ENCODE measurements at regions not wholly inside any gene's neighbourhood (a gene's known extent, or its start where the extent isn't known, plus 50 kb on each side); places are given as distances from the start of the nearest gene placed in this dataset.

DNA sequence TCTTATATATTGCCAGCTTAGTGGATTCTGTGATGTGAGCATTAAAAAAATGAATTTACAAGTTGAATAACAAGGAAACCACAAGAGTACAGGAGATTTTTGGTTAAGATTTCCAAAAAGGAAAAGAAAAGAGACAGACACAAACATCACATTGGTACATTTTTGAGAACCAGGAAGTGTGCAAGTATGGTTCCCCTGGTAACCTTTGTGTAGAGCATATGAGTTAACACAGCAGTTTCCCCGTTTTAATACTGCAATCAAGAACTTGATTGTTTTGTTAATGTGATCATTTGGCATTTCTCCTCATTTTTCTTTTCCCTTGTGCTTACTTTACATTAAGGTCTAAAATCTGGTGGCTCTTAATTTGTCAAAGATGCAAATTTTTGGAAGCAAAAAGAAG is 490.4 kb upstream of the ATP2B1 start:
- TF ChIP-seq, protein P1, sequence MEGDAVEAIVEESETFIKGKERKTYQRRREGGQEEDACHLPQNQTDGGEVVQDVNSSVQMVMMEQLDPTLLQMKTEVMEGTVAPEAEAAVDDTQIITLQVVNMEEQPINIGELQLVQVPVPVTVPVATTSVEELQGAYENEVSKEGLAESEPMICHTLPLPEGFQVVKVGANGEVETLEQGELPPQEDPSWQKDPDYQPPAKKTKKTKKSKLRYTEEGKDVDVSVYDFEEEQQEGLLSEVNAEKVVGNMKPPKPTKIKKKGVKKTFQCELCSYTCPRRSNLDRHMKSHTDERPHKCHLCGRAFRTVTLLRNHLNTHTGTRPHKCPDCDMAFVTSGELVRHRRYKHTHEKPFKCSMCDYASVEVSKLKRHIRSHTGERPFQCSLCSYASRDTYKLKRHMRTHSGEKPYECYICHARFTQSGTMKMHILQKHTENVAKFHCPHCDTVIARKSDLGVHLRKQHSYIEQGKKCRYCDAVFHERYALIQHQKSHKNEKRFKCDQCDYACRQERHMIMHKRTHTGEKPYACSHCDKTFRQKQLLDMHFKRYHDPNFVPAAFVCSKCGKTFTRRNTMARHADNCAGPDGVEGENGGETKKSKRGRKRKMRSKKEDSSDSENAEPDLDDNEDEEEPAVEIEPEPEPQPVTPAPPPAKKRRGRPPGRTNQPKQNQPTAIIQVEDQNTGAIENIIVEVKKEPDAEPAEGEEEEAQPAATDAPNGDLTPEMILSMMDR (IDR thresholded peaks at IDR 0.05; ENCODE audit: insufficient read depth, low read length) = no peak
- H3K4me3 ChIP-seq (ENCODE audit: low read depth, low read length) = no peak overlapping the region
- peak; percentile 17 for DNase-seq (ENCODE audit: low read depth)

DNA sequence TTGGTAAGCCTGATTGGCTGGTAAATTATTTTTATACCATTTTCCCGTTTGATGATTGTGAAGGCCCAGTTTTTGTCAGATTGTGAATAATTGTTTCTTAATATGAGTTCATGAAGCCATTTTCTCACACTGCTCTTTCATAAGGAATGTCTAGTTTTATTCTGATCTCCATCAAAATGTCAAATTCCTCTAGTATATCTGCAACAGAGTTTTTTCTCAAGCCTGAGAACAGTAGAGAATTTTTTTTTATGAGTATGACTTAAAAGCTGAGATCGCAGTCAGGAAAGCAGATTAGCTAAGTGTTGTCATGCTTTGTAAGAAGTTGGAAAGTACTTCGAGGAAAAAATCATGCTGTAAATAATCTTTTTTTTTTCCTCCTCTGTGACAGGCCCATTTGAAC is 484.9 kb upstream of the ATP2B1 start:
- DNase-seq (ENCODE audit: low read depth) = peak; percentile 6
- no peak overlapping the region for H3K4me3 ChIP-seq (ENCODE audit: low read depth, low read length)

DNA sequence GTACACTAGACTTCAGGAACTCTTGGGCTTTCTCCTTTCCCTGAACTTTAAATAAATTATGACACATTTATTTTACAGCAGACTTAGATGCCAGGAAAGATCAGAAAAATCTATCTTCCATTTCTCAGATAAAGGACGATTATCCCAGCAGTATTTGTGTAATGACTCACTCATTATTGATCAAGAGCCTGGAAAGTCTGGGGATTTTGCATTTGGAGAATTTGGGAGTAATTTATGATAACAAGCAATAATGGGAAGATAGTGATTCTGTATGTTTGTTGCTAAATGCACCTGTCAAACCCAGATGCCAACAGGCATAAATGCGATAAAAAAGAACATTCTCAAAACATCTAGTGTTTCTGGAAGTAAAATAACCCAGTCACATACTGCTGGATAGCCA is 480.2 kb upstream of the ATP2B1 start:
- peak; percentile 25 for DNase-seq (ENCODE audit: low read depth)
- H3K4me3 ChIP-seq (ENCODE audit: low read depth, low read length) = no peak overlapping the region
- TF ChIP-seq, protein P1 (IDR thresholded peaks at IDR 0.05; ENCODE audit: insufficient read depth, low read length) = no peak

More for the DNA sequence above, 484.9 kb upstream of the ATP2B1 start:
- TF ChIP-seq, protein P1 (IDR thresholded peaks at IDR 0.05; ENCODE audit: insufficient read depth, low read length) = no peak

DNA sequence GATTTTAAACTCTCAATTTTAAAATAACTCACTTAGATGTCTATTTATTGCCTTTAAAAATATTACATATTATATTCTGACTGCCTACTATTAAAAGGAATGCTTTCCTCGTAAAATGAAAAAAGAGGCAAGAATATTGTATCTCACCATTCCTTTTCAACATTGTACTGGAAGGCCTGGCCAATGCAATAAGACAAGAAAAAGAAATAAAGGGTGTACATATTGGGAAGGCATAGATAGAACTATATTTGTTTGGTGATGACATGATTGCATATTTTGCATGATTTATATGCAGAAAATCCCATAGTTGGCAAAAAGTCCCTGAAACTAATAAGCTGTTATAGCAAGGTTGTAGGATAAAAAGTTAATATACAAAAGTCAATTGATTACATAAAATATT is 474.6 kb upstream of the ATP2B1 start:
- DNase-seq (ENCODE audit: low read depth) = no peak
- no peak overlapping the region for H3K4me3 ChIP-seq (ENCODE audit: low read depth, low read length)
- TF ChIP-seq, protein P1 (IDR thresholded peaks at IDR 0.05; ENCODE audit: insufficient read depth, low read length) = no peak

DNA sequence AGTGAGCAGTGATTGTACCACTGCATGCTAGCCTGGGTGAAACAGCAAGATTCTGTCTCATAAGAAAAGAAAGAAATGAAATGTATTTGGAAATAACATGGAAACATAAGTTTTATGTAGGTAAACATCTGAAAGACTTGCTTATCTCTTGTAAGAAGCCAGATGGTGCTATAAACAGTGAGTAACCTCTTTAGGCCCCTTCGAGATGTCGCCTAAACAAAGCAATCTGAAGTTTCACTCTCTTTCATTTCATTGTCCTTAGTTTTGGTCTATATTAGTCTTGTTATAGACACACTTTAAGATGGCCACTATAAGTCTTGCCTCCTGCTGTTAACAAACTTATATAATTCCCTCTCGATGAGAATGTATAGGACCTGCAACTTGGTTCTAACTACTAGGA is 472.6 kb upstream of the ATP2B1 start:
- no peak for DNase-seq (ENCODE audit: low read depth)
- no peak overlapping the region for H3K4me3 ChIP-seq (ENCODE audit: low read depth, low read length)
- TF ChIP-seq, protein P1 (IDR thresholded peaks at IDR 0.05; ENCODE audit: insufficient read depth, low read length) = no peak

DNA sequence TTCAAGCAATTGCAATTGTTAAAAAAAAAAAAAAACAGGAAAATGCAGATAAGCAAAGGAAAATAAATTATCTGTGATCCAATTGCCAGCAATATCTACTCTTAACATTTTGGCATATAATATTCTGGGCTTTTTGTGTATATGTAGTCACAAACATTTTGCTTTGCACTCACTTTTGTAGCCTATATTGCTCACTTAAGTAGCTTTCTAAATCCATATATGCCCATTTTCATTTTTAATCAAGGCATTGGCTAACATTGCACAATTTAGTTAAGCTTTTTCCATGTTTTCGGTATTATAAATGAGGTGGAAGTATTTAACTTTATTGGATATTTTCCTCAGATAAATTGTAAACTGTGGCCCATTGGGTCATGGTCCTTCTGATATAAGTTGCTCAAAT is 466.3 kb upstream of the ATP2B1 start:
- no peak overlapping the region for H3K4me3 ChIP-seq (ENCODE audit: low read depth, low read length)
- DNase-seq (ENCODE audit: low read depth) = no peak
- TF ChIP-seq, protein P1 (IDR thresholded peaks at IDR 0.05; ENCODE audit: insufficient read depth, low read length) = no peak

DNA sequence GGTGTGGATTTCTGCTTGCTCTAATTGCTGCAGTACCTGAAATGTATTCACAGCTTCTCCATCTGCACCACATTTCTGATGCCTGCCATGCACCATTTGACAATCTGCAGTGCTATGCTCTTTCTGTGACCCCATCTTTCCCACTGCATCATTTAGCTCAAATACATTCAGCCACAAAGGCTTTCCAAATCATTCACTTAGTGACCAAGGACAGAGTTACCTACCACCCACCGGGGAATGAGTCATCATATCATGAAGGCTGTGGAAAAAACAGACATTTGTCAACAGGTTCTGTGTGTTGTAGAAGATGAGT is 465.5 kb upstream of the ATP2B1 start:
- DNase-seq (ENCODE audit: low read depth) = no peak
- H3K4me3 ChIP-seq (ENCODE audit: low read depth, low read length) = no peak overlapping the region

More for the DNA sequence above, 465.5 kb upstream of the ATP2B1 start:
- TF ChIP-seq, protein P1 (IDR thresholded peaks at IDR 0.05; ENCODE audit: insufficient read depth, low read length) = no peak
